HCT116 (cell line): ENCODE measurements at regions not wholly inside any gene's neighbourhood (a gene's known extent, or its start where the extent isn't known, plus 50 kb on each side); places are given as distances from the start of the nearest gene placed in this dataset.

Experiments
- POLR2A ChIP-seq: IDR thresholded peaks from 2 replicates; pipeline ENCODE4 v1.7.0; 2011; ENCODE audit warnings: borderline replicate concordance; ENCODE audit not compliant: insufficient read depth, insufficient read length; ENCODE audit errors: extremely low read depth
- POLR2AphosphoS5 ChIP-seq: IDR thresholded peaks from 2 replicates; pipeline ENCODE4 v1.6.1; 2011; ENCODE audit warnings: mild to moderate bottlenecking, low read depth, low read length, moderate library complexity
- SIN3A ChIP-seq: IDR thresholded peaks from 2 replicates; pipeline ENCODE4 v1.6.1; 2012; ENCODE audit warnings: low read depth
- TF ChIP-seq, protein P1 (sequence below): IDR thresholded peaks from 2 replicates; pipeline ENCODE4 v1.6.1; 2012; ENCODE audit warnings: low read depth
- TF ChIP-seq, protein P2 (sequence below), 3 experiments: fragments of 200-600 bp in 1 of 3; sonication (generic) in 1 of 3; IDR thresholded peaks in 2 of 3; conservative IDR thresholded peaks in 1 of 3; 2 replicates each; pipeline ENCODE4 v1.5.1; 2012 to 2017; ENCODE audit warnings: low read depth in 2 of 3, low read length in 2 of 3, antibody characterized with exemption in 1 of 3, borderline replicate concordance in 1 of 3, control low read depth in 1 of 3, mild to moderate bottlenecking in 1 of 3, mixed read lengths in 1 of 3, mixed run types in 1 of 3, moderate library complexity in 1 of 3; ENCODE audit not compliant: insufficient read depth in 1 of 3
- TF ChIP-seq, protein P3 (sequence below): IDR thresholded peaks from 2 replicates; pipeline ENCODE4 v1.6.1; 2012

DNA sequence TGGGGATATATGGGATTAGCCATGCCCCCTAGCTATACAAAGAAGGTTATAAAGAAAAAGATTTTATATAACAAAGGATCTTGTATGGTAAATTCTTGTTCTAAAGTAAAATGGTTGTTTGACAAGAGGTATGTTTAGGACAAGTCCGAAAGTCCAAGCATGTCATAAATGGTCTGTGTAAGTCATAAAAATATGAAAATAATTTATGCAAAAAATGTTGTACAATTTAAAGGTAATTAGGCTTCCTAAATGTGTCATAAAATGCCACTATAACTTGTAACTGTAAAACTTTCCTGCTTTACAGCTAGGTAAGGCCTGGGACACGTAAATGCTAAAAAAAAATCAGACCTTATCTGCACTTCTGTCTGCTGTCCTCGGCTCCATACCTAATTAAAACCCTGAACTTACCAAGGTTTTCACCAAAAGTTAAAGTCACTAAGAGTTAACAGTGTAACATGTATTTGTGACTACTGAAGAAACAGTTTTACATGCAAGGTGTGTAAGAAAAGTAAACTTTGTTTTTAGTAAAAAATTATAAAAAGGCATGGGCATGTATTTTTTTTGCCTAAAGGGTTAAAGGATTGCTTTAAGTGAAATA is 110.0 kb upstream of the RESF1 start:
- TF ChIP-seq, protein P1, sequence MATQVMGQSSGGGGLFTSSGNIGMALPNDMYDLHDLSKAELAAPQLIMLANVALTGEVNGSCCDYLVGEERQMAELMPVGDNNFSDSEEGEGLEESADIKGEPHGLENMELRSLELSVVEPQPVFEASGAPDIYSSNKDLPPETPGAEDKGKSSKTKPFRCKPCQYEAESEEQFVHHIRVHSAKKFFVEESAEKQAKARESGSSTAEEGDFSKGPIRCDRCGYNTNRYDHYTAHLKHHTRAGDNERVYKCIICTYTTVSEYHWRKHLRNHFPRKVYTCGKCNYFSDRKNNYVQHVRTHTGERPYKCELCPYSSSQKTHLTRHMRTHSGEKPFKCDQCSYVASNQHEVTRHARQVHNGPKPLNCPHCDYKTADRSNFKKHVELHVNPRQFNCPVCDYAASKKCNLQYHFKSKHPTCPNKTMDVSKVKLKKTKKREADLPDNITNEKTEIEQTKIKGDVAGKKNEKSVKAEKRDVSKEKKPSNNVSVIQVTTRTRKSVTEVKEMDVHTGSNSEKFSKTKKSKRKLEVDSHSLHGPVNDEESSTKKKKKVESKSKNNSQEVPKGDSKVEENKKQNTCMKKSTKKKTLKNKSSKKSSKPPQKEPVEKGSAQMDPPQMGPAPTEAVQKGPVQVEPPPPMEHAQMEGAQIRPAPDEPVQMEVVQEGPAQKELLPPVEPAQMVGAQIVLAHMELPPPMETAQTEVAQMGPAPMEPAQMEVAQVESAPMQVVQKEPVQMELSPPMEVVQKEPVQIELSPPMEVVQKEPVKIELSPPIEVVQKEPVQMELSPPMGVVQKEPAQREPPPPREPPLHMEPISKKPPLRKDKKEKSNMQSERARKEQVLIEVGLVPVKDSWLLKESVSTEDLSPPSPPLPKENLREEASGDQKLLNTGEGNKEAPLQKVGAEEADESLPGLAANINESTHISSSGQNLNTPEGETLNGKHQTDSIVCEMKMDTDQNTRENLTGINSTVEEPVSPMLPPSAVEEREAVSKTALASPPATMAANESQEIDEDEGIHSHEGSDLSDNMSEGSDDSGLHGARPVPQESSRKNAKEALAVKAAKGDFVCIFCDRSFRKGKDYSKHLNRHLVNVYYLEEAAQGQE: no peak
- TF ChIP-seq POLR2A: no peak
- TF ChIP-seq SIN3A: no peak
- TF ChIP-seq POLR2AphosphoS5: no peak
- TF ChIP-seq, protein P2, sequence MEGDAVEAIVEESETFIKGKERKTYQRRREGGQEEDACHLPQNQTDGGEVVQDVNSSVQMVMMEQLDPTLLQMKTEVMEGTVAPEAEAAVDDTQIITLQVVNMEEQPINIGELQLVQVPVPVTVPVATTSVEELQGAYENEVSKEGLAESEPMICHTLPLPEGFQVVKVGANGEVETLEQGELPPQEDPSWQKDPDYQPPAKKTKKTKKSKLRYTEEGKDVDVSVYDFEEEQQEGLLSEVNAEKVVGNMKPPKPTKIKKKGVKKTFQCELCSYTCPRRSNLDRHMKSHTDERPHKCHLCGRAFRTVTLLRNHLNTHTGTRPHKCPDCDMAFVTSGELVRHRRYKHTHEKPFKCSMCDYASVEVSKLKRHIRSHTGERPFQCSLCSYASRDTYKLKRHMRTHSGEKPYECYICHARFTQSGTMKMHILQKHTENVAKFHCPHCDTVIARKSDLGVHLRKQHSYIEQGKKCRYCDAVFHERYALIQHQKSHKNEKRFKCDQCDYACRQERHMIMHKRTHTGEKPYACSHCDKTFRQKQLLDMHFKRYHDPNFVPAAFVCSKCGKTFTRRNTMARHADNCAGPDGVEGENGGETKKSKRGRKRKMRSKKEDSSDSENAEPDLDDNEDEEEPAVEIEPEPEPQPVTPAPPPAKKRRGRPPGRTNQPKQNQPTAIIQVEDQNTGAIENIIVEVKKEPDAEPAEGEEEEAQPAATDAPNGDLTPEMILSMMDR (IDR thresholded peaks at IDR 0.05 in 2 of 3, conservative IDR thresholded peaks at IDR 0.05 in 1 of 3; ENCODE audit: borderline replicate concordance in 1 of 3, insufficient read depth in 1 of 3, low read depth in 2 of 3, low read length in 2 of 3): no peak
- TF ChIP-seq, protein P3, sequence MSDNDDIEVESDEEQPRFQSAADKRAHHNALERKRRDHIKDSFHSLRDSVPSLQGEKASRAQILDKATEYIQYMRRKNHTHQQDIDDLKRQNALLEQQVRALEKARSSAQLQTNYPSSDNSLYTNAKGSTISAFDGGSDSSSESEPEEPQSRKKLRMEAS: no peak
